Mesenchymal stem cell (in vitro differentiated cells and primary cell): ENCODE measurements at regions not wholly inside any gene's neighbourhood (a gene's known extent, or its start where the extent isn't known, plus 50 kb on each side); places are given as distances from the start of the nearest gene placed in this dataset.

Experiments
- DNase-seq: peaks from one replicate; pipeline ENCODE4 v3.0.0-alpha.2; 2013
- H2AFZ ChIP-seq: one replicate; pipeline ENCODE4 v1.6.1; 2013; ENCODE audit warnings: low read depth, mild to moderate bottlenecking, control low read depth, inconsistent platforms, low read length, moderate library complexity
- H2AK5ac ChIP-seq: 2 replicates; pipeline ENCODE4 v1.6.1; 2013; ENCODE audit warnings: low read length, moderate library complexity, mild to moderate bottlenecking, inconsistent platforms; ENCODE audit not compliant: severe bottlenecking
- H2BK120ac ChIP-seq: one replicate; pipeline ENCODE4 v1.6.1; 2013; ENCODE audit warnings: low read depth, mild to moderate bottlenecking, inconsistent platforms, low read length, moderate library complexity
- H2BK12ac ChIP-seq, 2 experiments: one replicate each; pipeline ENCODE4 v1.6.1; 2013; ENCODE audit warnings: inconsistent platforms in 2 of 2, low read length in 2 of 2, mild to moderate bottlenecking in 2 of 2, moderate library complexity in 2 of 2, control low read depth in 1 of 2
- H2BK15ac ChIP-seq: one replicate; pipeline ENCODE4 v1.6.1; 2013; ENCODE audit warnings: mild to moderate bottlenecking, low read depth, inconsistent platforms; ENCODE audit not compliant: poor library complexity, severe bottlenecking
- H2BK5ac ChIP-seq: 2 replicates; pipeline ENCODE4 v1.6.1; 2013; ENCODE audit warnings: low read depth, mild to moderate bottlenecking, low read length, control low read depth, inconsistent platforms; ENCODE audit not compliant: poor library complexity, severe bottlenecking
- H3K14ac ChIP-seq, 2 experiments: one replicate each; pipeline ENCODE4 v1.6.1; 2013; ENCODE audit warnings: inconsistent platforms in 2 of 2, low read length in 2 of 2, control low read depth in 1 of 2, mild to moderate bottlenecking in 1 of 2, moderate library complexity in 1 of 2
- H3K18ac ChIP-seq, 2 experiments: one replicate each; pipeline ENCODE4 v1.6.1; 2013; ENCODE audit warnings: inconsistent platforms in 2 of 2, low read length in 2 of 2, control low read depth in 1 of 2, low read depth in 1 of 2, mild to moderate bottlenecking in 1 of 2
- H3K23ac ChIP-seq, 2 experiments: one replicate each; pipeline ENCODE4 v1.6.1; 2013; ENCODE audit warnings: inconsistent platforms in 2 of 2, low read length in 2 of 2, mild to moderate bottlenecking in 2 of 2, moderate library complexity in 2 of 2, control low read depth in 1 of 2
- H3K27ac ChIP-seq: 2 replicates; pipeline ENCODE4 v1.5.1; 2013; ENCODE audit warnings: mild to moderate bottlenecking, moderate library complexity, low read length, control low read depth, inconsistent platforms; ENCODE audit not compliant: poor library complexity, severe bottlenecking
- H3K27me3 ChIP-seq, 2 experiments: 2 replicates each; pipeline versions ENCODE4 v1.6.1 to v1.7.0; 2013; ENCODE audit warnings: low read length in 2 of 2, mild to moderate bottlenecking in 2 of 2, moderate library complexity in 2 of 2, control low read depth in 1 of 2, inconsistent platforms in 1 of 2; ENCODE audit not compliant: control insufficient read depth in 1 of 2, insufficient read depth in 1 of 2
- H3K36me3 ChIP-seq, 2 experiments: 2 replicates each; pipeline versions ENCODE4 v1.6.1 to v1.7.0; 2013; ENCODE audit warnings: low read length in 2 of 2, control low read depth in 1 of 2, inconsistent platforms in 1 of 2, low read depth in 1 of 2, mild to moderate bottlenecking in 1 of 2; ENCODE audit not compliant: insufficient read depth in 2 of 2, control insufficient read depth in 1 of 2
- H3K4ac ChIP-seq, 2 experiments: one replicate each; pipeline ENCODE4 v1.6.1; 2013; ENCODE audit warnings: inconsistent platforms in 2 of 2, low read length in 2 of 2, mild to moderate bottlenecking in 2 of 2, moderate library complexity in 2 of 2, control low read depth in 1 of 2, low read depth in 1 of 2
- H3K4me1 ChIP-seq: 2 replicates; pipeline ENCODE4 v1.6.1; 2013; ENCODE audit warnings: low read depth, low read length, control low read depth; ENCODE audit not compliant: control insufficient read depth, insufficient read depth
- H3K4me2 ChIP-seq: 2 replicates; pipeline ENCODE4 v1.6.1; 2013; ENCODE audit warnings: low read length, mild to moderate bottlenecking, inconsistent platforms; ENCODE audit not compliant: poor library complexity, severe bottlenecking
- H3K4me3 ChIP-seq, 2 experiments: 2 replicates each; pipeline versions ENCODE4 v1.5.1 to v1.7.0; 2013; ENCODE audit warnings: low read length in 2 of 2, mild to moderate bottlenecking in 2 of 2, control low read depth in 1 of 2, low read depth in 1 of 2; ENCODE audit not compliant: insufficient read depth in 1 of 2
- H3K79me1 ChIP-seq: replicated peaks from 2 replicates; pipeline ENCODE4 v1.6.1; 2013; ENCODE audit warnings: mild to moderate bottlenecking, control low read depth, low read length, inconsistent platforms; ENCODE audit not compliant: poor library complexity, severe bottlenecking
- H3K9ac ChIP-seq: 2 replicates; pipeline ENCODE4 v1.7.0; 2013; ENCODE audit warnings: mild to moderate bottlenecking, low read length, moderate library complexity
- H3K9me3 ChIP-seq: 2 replicates; pipeline ENCODE4 v1.7.0; 2013; ENCODE audit warnings: mild to moderate bottlenecking, low read length; ENCODE audit not compliant: control insufficient read depth
- H4K8ac ChIP-seq: one replicate; pipeline ENCODE4 v1.6.1; 2013; ENCODE audit warnings: inconsistent platforms, mild to moderate bottlenecking, low read length, moderate library complexity
- H4K91ac ChIP-seq: one replicate; pipeline ENCODE4 v1.6.1; 2013; ENCODE audit warnings: mild to moderate bottlenecking, low read length, inconsistent platforms
- whole genome bisulfite sequencing: methylation state at CpG from one replicate; pipeline ENCODE4 v1.1.7; 2013; ENCODE audit warnings: mixed read lengths; 5-methylcytosine and 5-hydroxymethylcytosine counted together

DNA sequence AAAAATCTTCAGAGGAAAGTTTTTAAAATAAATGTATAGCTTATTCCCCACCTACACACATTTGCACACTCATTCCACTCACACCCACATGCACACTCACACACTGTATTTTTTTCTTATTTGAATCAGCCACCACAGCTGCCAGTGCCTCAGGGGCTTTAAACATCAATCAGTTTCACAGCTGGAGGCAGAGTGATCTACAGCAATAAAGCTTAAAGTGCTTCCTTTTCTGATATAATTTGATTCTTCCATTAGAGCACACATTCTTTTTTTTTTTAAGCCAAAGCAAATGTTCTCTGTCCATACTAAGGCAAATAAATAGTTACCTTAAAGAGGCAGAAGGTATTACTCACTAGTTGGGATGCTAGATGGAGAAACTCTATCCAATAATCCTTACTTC, 498.8 kb upstream of the POU3F2 start:
- Histone ChIP-seq H3K4me1 (no peaks in the 10 kb centered on the region), H3K36me3 (no peaks in the 10 kb centered on the region), H3K9me3 (no peaks in the 10 kb centered on the region), H3K4me3 (no peak overlapping the region), H3K14ac (no peak overlapping the region), H3K18ac (no peak overlapping the region), H3K4ac (no peak overlapping the region), H2AK5ac (no peak overlapping the region), H3K27me3 (no peaks in the 10 kb centered on the region), H3K79me1 (no peaks in the 10 kb centered on the region), H4K8ac (no peak overlapping the region), H3K9ac (no peak overlapping the region), H2AFZ (no peak overlapping the region), H3K4me2 (no peak overlapping the region), H2BK5ac (no peak overlapping the region), H2BK120ac (no peak overlapping the region), H2BK12ac (no peak overlapping the region), H3K27ac (no peak overlapping the region), H2BK15ac (no peak overlapping the region), H3K23ac (no peak overlapping the region), H4K91ac (no peak overlapping the region)
- no peak for DNase-seq

DNA sequence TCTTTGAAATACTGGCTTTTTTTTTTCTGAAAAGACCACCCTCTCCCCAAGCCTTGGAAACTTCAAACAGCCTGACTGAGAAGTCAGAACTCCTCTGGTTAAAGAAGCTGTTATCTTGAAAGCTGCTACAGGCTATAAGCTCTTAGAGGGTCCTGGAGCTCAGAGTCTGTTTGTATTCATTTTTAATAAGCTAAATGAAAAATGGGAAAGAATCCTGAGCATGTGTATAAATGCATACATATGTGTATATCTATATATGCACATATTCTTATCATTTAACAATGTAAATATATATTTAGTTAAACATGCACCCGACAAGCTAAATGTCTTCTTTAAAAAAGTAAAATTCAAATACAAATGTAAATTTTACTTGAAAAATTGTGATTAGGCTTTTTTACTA, 494.9 kb upstream of the POU3F2 start:
- no peak overlapping the region for H2AK5ac ChIP-seq
- H3K4me3 ChIP-seq = no peak overlapping the region
- H4K91ac ChIP-seq = no peak overlapping the region
- H3K27me3 ChIP-seq = no peaks in the 10 kb centered on the region
- H3K27ac ChIP-seq = no peak overlapping the region
- no peak overlapping the region for H3K9ac ChIP-seq
- WGBS = no CpG with 5 or more reads among the region's 1 CpG
- H2AFZ ChIP-seq = no peak overlapping the region
- H3K9me3 ChIP-seq = no peaks in the 10 kb centered on the region
- H2BK120ac ChIP-seq = no peak overlapping the region
- no peak overlapping the region for H2BK12ac ChIP-seq
- no peak overlapping the region for H3K4me2 ChIP-seq
- no peaks in the 10 kb centered on the region for H3K4me1 ChIP-seq
- no peak overlapping the region for H2BK15ac ChIP-seq
- H3K18ac ChIP-seq = no peak overlapping the region
- H3K36me3 ChIP-seq = no peaks in the 10 kb centered on the region
- H3K79me1 ChIP-seq = no peaks in the 10 kb centered on the region
- no peak overlapping the region for H2BK5ac ChIP-seq
- no peak for DNase-seq
- H4K8ac ChIP-seq = no peak overlapping the region
- no peak overlapping the region for H3K14ac ChIP-seq
- H3K4ac ChIP-seq = no peak overlapping the region
- no peak overlapping the region for H3K23ac ChIP-seq

DNA sequence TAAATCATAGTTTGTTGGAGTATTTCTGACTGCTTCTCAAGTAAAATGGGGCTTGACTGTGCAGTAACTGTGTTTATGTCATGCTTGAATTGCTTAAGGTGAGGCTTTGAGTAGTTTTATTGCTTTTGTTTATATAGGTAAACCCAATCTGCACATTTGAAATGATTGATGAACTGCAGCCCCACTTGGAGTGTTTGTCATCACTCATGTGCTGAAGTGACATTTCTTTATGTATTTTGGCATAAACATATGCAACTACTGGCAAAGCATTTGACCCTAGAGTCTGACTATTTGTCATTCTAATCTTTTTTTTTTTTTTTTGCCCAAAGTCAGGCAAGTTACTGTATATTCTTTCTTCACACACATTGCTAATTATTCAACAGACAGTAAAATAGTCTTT, 491.4 kb upstream of the POU3F2 start:
- no peak overlapping the region for H3K14ac ChIP-seq
- H2BK12ac ChIP-seq = no peak overlapping the region
- no peaks in the 10 kb centered on the region for H3K4me1 ChIP-seq
- no peak overlapping the region for H3K18ac ChIP-seq
- H2BK15ac ChIP-seq = no peak overlapping the region
- no peaks in the 10 kb centered on the region for H3K79me1 ChIP-seq
- H3K4me3 ChIP-seq = no peak overlapping the region
- H4K91ac ChIP-seq = no peak overlapping the region
- no peak overlapping the region for H3K4ac ChIP-seq
- H3K9ac ChIP-seq = no peak overlapping the region
- H3K4me2 ChIP-seq = no peak overlapping the region
- no peaks in the 10 kb centered on the region for H3K9me3 ChIP-seq
- H2BK120ac ChIP-seq = no peak overlapping the region
- H2AK5ac ChIP-seq = no peak overlapping the region
- no peak overlapping the region for H3K27ac ChIP-seq
- H3K36me3 ChIP-seq = no peaks in the 10 kb centered on the region
- no peak overlapping the region for H4K8ac ChIP-seq
- no peak overlapping the region for H3K23ac ChIP-seq
- DNase-seq = no peak
- no peak overlapping the region for H2AFZ ChIP-seq
- no peak overlapping the region for H2BK5ac ChIP-seq
- H3K27me3 ChIP-seq = no peaks in the 10 kb centered on the region

DNA sequence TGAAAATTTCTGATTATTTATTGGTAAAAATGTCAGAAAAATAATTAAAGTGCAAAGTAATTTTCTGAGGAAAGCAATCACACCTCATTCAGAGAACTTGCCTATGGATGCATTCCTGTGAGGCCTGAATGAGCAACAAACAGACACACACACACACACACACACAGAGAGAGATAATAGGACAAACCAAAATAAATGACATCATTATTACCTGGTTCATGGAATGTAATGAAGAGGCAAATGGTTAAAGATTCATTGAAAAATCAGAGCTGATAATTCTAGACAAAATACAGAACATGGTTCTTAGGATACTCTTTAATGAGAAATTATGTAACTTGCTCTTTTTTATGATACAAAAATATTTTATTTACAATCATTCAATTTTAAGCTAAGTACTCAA, 490.6 kb upstream of the POU3F2 start:
- H3K14ac ChIP-seq = no peak overlapping the region
- H3K4me1 ChIP-seq = no peaks in the 10 kb centered on the region
- H4K91ac ChIP-seq = no peak overlapping the region
- no peak overlapping the region for H3K4me3 ChIP-seq
- H3K79me1 ChIP-seq = no peaks in the 10 kb centered on the region
- H3K9ac ChIP-seq = no peak overlapping the region
- no peak overlapping the region for H3K4me2 ChIP-seq
- no peak overlapping the region for H3K18ac ChIP-seq
- H2BK15ac ChIP-seq = no peak overlapping the region
- no peak overlapping the region for H2AK5ac ChIP-seq
- H2AFZ ChIP-seq = no peak overlapping the region
- no peaks in the 10 kb centered on the region for H3K36me3 ChIP-seq
- H2BK120ac ChIP-seq = no peak overlapping the region
- H3K4ac ChIP-seq = no peak overlapping the region
- H3K27me3 ChIP-seq = no peaks in the 10 kb centered on the region
- no peak overlapping the region for H2BK12ac ChIP-seq
- H2BK5ac ChIP-seq = no peak overlapping the region
- DNase-seq = no peak
- no peaks in the 10 kb centered on the region for H3K9me3 ChIP-seq
- no peak overlapping the region for H4K8ac ChIP-seq
- no peak overlapping the region for H3K23ac ChIP-seq
- H3K27ac ChIP-seq = no peak overlapping the region
